NCI-H82 (cell line): ENCODE measurements at regions not wholly inside any gene's neighbourhood (a gene's known extent, or its start where the extent isn't known, plus 50 kb on each side); places are given as distances from the start of the nearest gene placed in this dataset.

Experiments
- DNase-seq: peaks from one replicate; lab custom pipeline; 2025; lab: John Stamatoyannopoulos, UW

DNA sequence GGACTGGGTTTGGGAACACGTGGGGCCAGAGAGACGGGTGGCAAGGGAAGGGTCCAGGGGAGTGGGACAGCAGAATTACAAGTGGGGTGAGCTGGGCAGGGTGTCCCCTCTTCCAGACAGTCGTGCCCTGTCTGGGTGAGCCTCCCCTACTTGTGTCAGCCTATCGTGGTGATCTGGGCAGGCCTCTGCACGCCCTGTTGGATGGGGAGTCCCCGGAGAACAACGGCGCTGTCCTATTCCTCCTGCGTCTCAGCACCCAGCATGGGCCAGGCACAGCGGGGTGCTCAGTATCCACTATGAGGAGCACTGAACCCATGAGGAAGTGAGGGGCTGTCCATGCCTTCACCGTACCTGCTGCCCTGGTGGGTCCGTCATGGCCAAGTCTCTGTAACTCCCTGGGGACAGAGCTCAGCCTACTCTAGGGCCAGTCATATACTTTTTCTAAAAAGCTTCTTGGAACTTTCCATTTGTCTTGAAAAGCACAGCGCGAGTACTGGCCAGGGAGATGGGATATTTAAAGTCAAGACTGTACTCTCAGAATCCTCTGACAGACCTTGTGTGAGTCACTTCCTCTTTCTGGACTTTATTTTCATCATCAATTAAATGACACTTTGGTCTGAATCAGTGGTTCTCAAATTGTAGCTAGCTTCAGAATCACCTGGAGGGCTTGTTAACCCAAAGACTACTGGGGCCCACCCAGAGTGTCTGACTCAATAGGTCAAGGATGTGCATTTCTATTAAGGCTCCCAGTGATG is 81.7 kb upstream of the NECTIN1 start:
- no peak for DNase-seq

GRCh38 chr11:119809346-119809745 is 80.3 kb upstream of the NECTIN1 start:
- DNase-seq = peak; percentile 91

GRCh38 chr11:119808407-119809185 is 79.6 kb upstream of the NECTIN1 start:
- peak; percentile 78 for DNase-seq

DNA sequence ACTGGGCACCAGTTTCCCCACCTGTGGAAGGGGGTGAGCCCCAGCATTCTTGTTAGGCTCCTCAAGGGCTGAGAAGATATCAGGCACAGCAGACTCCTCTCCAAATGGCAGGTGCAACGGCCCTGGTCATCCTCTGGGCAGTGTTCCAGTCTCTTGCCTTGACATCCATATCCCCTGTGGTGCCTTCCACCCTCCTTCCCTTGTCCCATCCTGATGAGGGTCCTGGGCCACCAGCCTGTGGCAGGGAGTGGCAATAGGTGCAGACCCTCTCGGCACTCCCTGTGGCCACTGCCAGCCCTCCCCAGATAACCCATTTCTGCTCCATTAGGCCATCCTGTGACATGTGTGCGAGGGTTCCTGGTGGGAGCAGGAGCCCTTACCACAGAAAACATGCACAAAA is 78.8 kb upstream of the NECTIN1 start:
- no peak for DNase-seq

DNA sequence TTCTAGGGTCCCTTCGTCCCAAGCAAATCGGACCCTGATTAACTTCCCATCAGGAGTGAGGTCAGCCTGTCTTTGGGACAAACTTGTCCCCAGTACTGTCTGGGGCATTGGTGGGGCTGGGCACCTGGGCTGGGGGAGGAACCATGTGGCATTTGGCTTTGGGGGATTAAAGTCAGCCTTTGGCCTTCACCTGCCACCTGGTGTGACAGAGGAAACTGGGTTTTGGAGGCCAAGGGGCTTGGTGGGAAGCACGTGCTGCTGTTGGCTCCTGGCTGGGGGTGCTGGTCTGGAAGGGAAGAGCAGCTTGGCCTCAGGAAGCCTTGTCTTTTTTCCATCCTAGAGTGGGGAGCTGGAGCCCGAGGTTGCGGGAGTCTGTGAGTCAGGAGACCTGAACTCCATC is 78.4 kb upstream of the NECTIN1 start:
- peak; percentile 18 for DNase-seq

DNA sequence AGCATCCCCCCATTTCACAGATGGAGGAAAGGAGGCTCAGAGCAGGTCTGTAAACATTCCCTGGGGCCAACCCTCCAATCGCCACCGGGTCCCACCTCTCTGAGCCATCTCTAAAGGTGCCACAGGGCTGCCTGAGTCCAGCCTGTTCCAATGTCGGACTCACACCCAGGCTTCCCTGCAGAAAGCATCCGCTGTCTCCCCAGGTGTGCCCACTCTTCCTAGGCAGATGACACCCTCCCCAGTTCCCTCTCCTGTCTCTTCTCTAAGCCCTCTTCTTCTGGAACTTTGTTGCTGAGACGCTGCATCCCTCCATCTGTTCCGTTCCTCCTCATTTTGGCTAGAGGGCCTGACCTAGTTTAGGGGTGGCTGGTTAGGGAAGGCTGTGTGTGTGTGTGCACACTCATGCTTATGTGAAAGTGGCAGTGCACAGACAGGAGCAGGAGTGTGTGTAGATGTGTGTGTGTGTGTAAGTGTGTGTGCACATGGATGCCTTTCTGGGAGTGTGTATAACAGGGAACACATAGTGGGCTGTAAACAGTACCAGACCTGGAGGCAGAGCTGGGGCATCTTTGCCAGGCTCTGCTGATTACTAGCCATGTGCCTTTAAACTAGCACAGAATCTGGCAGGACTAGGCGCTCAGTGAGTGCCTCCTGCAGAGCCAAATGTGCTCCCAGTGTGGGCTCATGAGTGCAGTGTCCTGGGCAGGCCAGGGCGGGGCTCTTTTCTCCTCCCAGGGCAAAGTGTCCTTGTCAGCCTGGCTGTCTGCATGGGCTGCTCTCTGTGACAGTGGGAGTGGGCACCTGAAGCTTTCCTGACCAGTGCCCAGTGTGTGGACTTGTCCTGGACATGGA is 77.3 kb upstream of the NECTIN1 start:
- no peak for DNase-seq

DNA sequence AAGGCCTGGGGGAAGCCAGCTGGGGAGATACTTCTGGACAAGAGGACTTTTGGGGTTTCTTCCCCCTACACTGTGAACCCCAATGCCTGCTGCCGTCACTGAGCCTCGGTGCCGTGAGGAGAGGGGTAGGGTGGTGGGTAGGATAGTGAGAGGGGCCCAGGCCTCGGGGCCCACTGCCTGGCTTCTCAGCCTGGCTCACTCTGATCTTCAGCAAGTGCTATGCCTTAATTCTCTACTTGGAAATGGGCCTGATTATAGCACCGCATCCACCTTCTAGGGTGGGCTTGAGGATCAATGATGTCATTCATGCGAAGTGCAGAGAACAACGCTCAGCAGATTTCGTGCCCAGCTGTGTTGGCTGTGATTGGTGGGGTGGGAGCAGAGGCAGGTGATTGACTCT is 76.7 kb upstream of the NECTIN1 start:
- DNase-seq = no peak

DNA sequence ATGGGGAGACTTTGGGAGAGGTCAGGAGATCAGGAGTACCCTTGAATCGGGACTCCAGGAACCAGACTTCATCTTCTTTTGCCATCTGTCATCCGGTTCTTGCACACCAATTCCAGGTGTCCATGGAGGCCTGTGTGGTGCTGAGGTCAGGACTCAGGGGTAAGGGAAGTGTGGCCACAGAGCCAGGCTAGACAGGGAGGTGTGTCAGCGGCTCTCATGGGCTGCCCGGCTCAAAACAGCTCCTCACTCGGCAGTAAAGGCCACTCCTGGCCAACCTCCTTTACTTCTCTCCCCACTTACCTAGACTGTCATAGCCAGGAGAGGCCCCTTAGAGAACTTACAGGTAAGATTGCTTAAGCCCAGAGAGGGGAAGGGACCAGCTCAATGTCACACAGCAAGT is 75.7 kb upstream of the NECTIN1 start:
- DNase-seq = no peak

DNA sequence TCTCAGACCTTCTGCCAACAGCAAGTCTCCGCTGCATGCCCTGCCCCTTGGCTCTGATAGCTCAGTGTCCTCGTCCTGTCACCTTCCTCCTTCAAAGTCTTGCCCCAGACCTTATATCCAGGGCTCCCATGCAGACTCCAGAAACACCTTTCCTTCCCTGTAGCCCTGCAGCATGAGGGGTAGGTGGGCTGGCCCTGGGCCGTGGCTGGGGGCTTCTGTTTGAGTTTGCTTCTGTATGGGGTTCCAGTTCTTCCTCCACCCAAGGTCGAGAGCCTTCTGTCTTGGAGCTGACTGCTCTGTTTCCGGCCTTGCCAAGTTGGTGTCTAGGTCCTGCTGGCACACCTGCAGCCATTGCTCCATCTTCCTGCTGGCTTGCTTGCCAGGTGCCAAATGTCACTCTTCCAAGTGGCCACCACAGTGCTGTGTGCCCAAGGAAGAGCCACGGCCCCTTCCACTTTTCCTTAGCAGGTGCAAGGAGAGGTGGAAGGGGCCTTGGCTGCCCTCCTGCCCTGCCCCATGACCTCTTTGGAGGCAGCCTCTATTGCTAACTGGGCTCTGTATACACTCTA is 74.8 kb upstream of the NECTIN1 start:
- DNase-seq = no peak

GRCh38 chr11:119803139-119803538 is 74.1 kb upstream of the NECTIN1 start:
- no peak for DNase-seq

DNA sequence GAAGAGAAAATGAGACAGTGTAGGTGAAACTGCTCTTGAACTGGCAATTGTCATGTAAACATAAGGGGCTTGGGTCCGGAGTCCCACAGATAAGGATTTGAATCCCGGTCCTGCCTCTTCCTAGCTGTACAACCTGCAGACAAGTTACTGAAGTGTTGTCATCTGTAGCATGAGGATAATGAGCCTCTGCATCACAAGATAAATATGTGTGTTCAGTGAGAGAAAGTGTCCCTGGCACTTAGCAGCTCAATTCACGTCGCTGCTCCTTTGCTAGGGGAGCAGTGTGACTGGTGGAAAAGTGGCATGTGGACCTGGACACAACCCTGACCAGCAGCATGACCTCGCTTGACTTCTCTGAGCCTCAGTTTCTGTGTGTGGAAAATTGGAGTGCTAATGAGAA is 73.7 kb upstream of the NECTIN1 start:
- DNase-seq = no peak

GRCh38 chr11:119800619-119801018 is 71.6 kb upstream of the NECTIN1 start:
- DNase-seq = no peak

GRCh38 chr11:119800171-119800570 is 71.2 kb upstream of the NECTIN1 start:
- no peak for DNase-seq

DNA sequence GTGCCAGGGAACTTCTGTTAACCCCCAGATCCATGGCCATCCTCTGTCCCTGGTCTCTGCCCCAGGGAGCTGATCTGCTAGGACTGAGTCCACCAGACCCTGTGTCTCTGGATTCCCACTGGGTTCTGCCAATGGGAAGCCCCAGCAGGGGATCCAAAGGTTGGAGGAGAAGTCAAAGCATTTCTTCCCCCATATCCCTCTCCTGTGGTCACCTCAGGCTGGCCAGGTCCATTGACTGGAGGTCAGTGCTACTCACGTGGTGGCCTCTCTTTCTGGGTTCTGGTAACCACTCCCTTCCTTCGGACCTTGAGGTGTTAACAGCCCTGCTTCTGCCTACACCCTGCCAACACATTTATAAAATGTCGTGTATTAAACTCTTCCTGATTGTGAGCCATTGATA is 69.7 kb upstream of the NECTIN1 start:
- DNase-seq = no peak

GRCh38 chr11:119797736-119798135 is 68.7 kb upstream of the NECTIN1 start:
- DNase-seq = no peak

- DNase-seq = no peak
These were observed 68.2 kb upstream of the NECTIN1 start for GRCh38 chr11:119797123-119797611.

GRCh38 chr11:119796363-119797060 is 67.5 kb upstream of the NECTIN1 start:
- no peak for DNase-seq

DNA sequence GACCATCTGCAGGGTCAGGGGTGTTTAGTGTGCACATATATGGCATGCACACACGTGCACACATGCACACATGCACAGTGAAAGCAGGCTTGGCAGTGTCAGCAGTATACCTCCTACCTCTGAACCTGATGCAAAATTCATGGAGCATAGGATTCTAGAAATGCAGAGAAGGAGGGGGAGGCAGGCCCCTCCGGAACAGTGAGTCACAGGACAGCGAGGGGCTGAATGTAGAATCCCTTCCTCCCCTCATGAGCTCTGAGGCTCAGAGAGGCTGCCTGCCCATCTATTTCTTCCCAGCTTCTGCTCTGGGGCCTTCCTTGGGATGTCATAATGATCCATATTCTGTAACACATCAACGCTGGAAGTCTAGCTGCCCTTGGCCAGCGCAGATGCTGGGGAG is 66.7 kb upstream of the NECTIN1 start:
- no peak for DNase-seq

- no peak for DNase-seq
These were observed 66.2 kb upstream of the NECTIN1 start for GRCh38 chr11:119795231-119795630.

DNA sequence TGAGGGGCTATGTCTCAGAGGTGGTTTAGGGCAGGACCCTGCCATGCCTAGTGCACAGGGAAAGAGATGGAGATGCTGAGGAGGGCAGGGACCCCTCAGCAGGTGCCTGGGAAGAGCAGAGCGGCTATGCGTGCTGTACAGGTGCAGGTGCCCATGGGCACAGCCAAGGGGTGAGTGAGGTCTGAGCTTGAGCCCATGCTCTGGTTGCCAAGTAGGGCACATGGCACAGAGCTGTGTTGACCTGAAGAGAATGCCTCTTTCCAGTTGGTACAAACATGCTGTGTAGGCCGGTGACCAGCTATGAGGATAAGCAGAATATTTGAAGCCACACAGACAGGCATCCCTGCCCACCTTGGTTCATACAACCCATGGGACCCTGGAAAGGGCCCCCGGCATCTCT is 65.8 kb upstream of the NECTIN1 start:
- no peak for DNase-seq

GRCh38 chr11:119794141-119794665 is 65.2 kb upstream of the NECTIN1 start:
- DNase-seq = no peak
